Upper lobe of left lung (tissue), 4 donors: ENCODE measurements at regions not wholly inside any gene's neighbourhood (a gene's known extent, or its start where the extent isn't known, plus 50 kb on each side); places are given as distances from the start of the nearest gene placed in this dataset.

Source experiments
- CTCF ChIP-seq, 6 experiments: fragments of 450-650 bp in 4 of 6; fragments of 200-600 bp in 2 of 6; sonication (generic) in 2 of 6; IDR thresholded peaks; one replicate each; pipeline ENCODE4 v1.5.1; 2016 to 2019; ENCODE audit warnings: antibody characterized with exemption in 6 of 6
- POLR2A ChIP-seq, 4 donors: fragments of 450-650 bp; IDR thresholded peaks; one replicate each; pipeline ENCODE4 v1.5.1; 2016 to 2017; ENCODE audit warnings: antibody characterized with exemption in 4 of 4, mild to moderate bottlenecking in 2 of 4

- TF ChIP-seq CTCF (IDR thresholded peaks at IDR 0.05) = no peak
- TF ChIP-seq POLR2A (IDR thresholded peaks at IDR 0.05) = no peak
Observed at GRCh38 chr14:106218174-106218573, 691.8 kb downstream of the TMEM121 start.
